ENCODE measurements at regions not wholly inside any gene's neighbourhood (a gene's known extent, or its start where the extent isn't known, plus 50 kb on each side); places are given as distances from the start of the nearest gene placed in this dataset.

GRCh38 chr2:230643576-230644291, 68.9 kb upstream of the CAB39 start:
- no peaks in the 10 kb centered on the region for H3K36me3 ChIP-seq (replicated peaks in 1 of 2)
- no peaks in the 10 kb centered on the region for H3K9me3 ChIP-seq (replicated peaks in 1 of 3)
- no peak for TF ChIP-seq POLR2A (IDR thresholded peaks at IDR 0.05)
- no peak for TF ChIP-seq CTCF (IDR thresholded peaks at IDR 0.05)
- WGBS, 4 donors: 50 to 63% (median 60%) methylated on average over 7 to 9 of the region's 9 CpGs
- H3K27me3 ChIP-seq: no peaks in the 10 kb centered on the region
- intact Hi-C loops (cut with DNase I): no loop called here
- peak; percentile 35 to 75 (median 51) for DNase-seq
- peaks cover 0 to 8% of the 10 kb centered on the region in 2 donors for H3K4me1 ChIP-seq (replicated peaks in 1 of 2)
- no peak overlapping the region for H3K4me3 ChIP-seq
- peak overlapping the region in 2 of 5 donors; percentile 29 to 80 for H3K27ac ChIP-seq

- Histone ChIP-seq H3K4me3 (no peak overlapping the region), H3K27ac (peak overlapping the region in 1 of 5 donors; percentile 29), H3K4me1 (replicated peaks in 1 of 2) (peaks cover 0 to 8% of the 10 kb centered on the region in 2 donors), H3K9me3 (replicated peaks in 1 of 3) (no peaks in the 10 kb centered on the region), H3K27me3 (no peaks in the 10 kb centered on the region), H3K36me3 (replicated peaks in 1 of 2) (no peaks in the 10 kb centered on the region)
- TF ChIP-seq CTCF (IDR thresholded peaks at IDR 0.05) (no peak), POLR2A (IDR thresholded peaks at IDR 0.05) (no peak)
- WGBS, 4 donors: 79 to 85% (median 81%) methylated on average over 6 of the region's 6 CpGs
- intact Hi-C loops (cut with DNase I): no loop called here
- peak in 1 of 7 donors; percentile 46 for DNase-seq
Observed at GRCh38 chr2:230644356-230644935, 68.2 kb upstream of the CAB39 start.

- Histone ChIP-seq H3K27ac (no peak overlapping the region), H3K4me3 (no peak overlapping the region), H3K27me3 (no peaks in the 10 kb centered on the region), H3K4me1 (replicated peaks in 1 of 2) (peaks cover 0 to 8% of the 10 kb centered on the region in 2 donors), H3K9me3 (replicated peaks in 1 of 3) (no peaks in the 10 kb centered on the region), H3K36me3 (replicated peaks in 1 of 2) (no peaks in the 10 kb centered on the region)
- no peak for TF ChIP-seq POLR2A (IDR thresholded peaks at IDR 0.05)
- TF ChIP-seq CTCF (IDR thresholded peaks at IDR 0.05): no peak
- 87 to 92% (median 91%) methylated on average over 8 of the region's 8 CpGs for WGBS, 4 donors
- no peak for DNase-seq
- intact Hi-C loops (cut with DNase I): no loop called here
Observed at GRCh38 chr2:230648356-230648755, 64.3 kb upstream of the CAB39 start.

GRCh38 chr2:230650585-230651137, 62.0 kb upstream of the CAB39 start:
- TF ChIP-seq CTCF (IDR thresholded peaks at IDR 0.05): no peak
- TF ChIP-seq POLR2A (IDR thresholded peaks at IDR 0.05): no peak
- no peaks in the 10 kb centered on the region for H3K4me1 ChIP-seq (replicated peaks in 1 of 2)
- H3K36me3 ChIP-seq (replicated peaks in 1 of 2): no peaks in the 10 kb centered on the region
- no peaks in the 10 kb centered on the region for H3K27me3 ChIP-seq
- H3K4me3 ChIP-seq: no peak overlapping the region
- H3K9me3 ChIP-seq (replicated peaks in 1 of 3): no peaks in the 10 kb centered on the region
- intact Hi-C loops (cut with DNase I): no loop called here
- WGBS, 4 donors: 60 to 63% (median 60%) methylated on average over 7 of the region's 7 CpGs
- H3K27ac ChIP-seq: no peak overlapping the region
- DNase-seq: no peak
